WTC11 (cell line): ENCODE measurements at regions not wholly inside any gene's neighbourhood (a gene's known extent, or its start where the extent isn't known, plus 50 kb on each side); places are given as distances from the start of the nearest gene placed in this dataset.

Experiments used
- ATAC-seq: fragments of 200-7000 bp; cut with Tn5 transposase; 2 replicates; pipeline ENCODE4 v1.10.0; 2021; ENCODE audit warnings: mild to moderate bottlenecking, moderate library complexity
- CTCF ChIA-PET: fragments of 300-600 bp; sonication (Branson Sonifier 250); formaldehyde crosslinking; loops from one replicate; lab custom pipeline; 2021; ENCODE audit warnings: antibody characterized with exemption; lab: Charles Lee
- POLR2A ChIA-PET: fragments of 350-600 bp; sonication (Branson Sonifier 250); formaldehyde crosslinking; loops from one replicate; lab custom pipeline; 2021; ENCODE audit warnings: antibody characterized with exemption; lab: Charles Lee
- DNase-seq: peaks from one replicate; pipeline ENCODE4 v3.0.0; 2021; ENCODE audit warnings: low spot score
- H3K27ac Mint-ChIP-seq: 2 replicates; pipeline ENCODE4 v1.8.0; 2021; ENCODE audit warnings: mixed read lengths
- H3K27me3 Mint-ChIP-seq: 2 replicates; pipeline ENCODE4 v1.8.0; 2021; ENCODE audit warnings: low read depth, mild to moderate bottlenecking, moderate library complexity, mixed read lengths
- H3K36me3 Mint-ChIP-seq: 2 replicates; pipeline ENCODE4 v1.8.0; 2021; ENCODE audit warnings: mixed read lengths
- H3K4me1 Mint-ChIP-seq: 2 replicates; pipeline ENCODE4 v1.8.0; 2022; ENCODE audit warnings: mixed read lengths
- H3K4me3 Mint-ChIP-seq: 2 replicates; pipeline ENCODE4 v1.8.0; 2021; ENCODE audit warnings: mild to moderate bottlenecking, moderate library complexity, mixed read lengths
- H3K9me3 Mint-ChIP-seq: 2 replicates; pipeline ENCODE4 v1.8.0; 2021; ENCODE audit warnings: mixed read lengths
- ARID4B ChIP-seq: sonication (generic); formaldehyde crosslinking; IDR thresholded peaks from 2 replicates; pipeline ENCODE4 v1.8.0; 2023; ENCODE audit warnings: missing genetic modification reagents, mild to moderate bottlenecking, borderline replicate concordance
- CBFB ChIP-seq: sonication (generic); formaldehyde crosslinking; IDR thresholded peaks from 2 replicates; pipeline ENCODE4 v1.8.1; 2022; ENCODE audit warnings: mild to moderate bottlenecking, low read depth, missing genetic modification reagents
- CDX4 ChIP-seq: fragments of 250-450 bp; sonication (Bioruptor Pico); IDR thresholded peaks from 2 replicates; pipeline ENCODE4 v1.9.0; 2021; ENCODE audit warnings: moderate library complexity, mild to moderate bottlenecking, inconsistent platforms, borderline replicate concordance
- E2F4 ChIP-seq: sonication (generic); formaldehyde crosslinking; IDR thresholded peaks from 2 replicates; pipeline ENCODE4 v1.8.1; 2022; ENCODE audit warnings: low read depth, mild to moderate bottlenecking, moderate library complexity, missing genetic modification reagents, borderline replicate concordance
- E2F5 ChIP-seq: sonication (generic); formaldehyde crosslinking; IDR thresholded peaks from 2 replicates; pipeline ENCODE4 v1.8.1; 2022; ENCODE audit warnings: mild to moderate bottlenecking, moderate library complexity, missing genetic modification reagents
- FOXK1 ChIP-seq: sonication (generic); formaldehyde crosslinking; IDR thresholded peaks from 2 replicates; pipeline ENCODE4 v1.8.0; 2022; ENCODE audit warnings: mild to moderate bottlenecking, moderate library complexity, missing genetic modification reagents
- GABPB1 ChIP-seq: sonication (generic); formaldehyde crosslinking; IDR thresholded peaks from 2 replicates; pipeline ENCODE4 v1.8.1; 2023; ENCODE audit warnings: mild to moderate bottlenecking, missing genetic modification reagents
- GRHL2 ChIP-seq: fragments of 250-450 bp; sonication (Bioruptor Pico); IDR thresholded peaks from 2 replicates; pipeline ENCODE4 v1.8.0; 2022; ENCODE audit warnings: mild to moderate bottlenecking, moderate library complexity; ENCODE audit not compliant: insufficient replicate concordance, severe bottlenecking
- HMGA2 ChIP-seq: fragments of 250-450 bp; sonication (Bioruptor Pico); IDR thresholded peaks from 2 replicates; pipeline ENCODE4 v1.4.0; 2021; ENCODE audit warnings: mild to moderate bottlenecking, moderate library complexity
- NFYB ChIP-seq: sonication (generic); formaldehyde crosslinking; conservative IDR thresholded peaks from 2 replicates; pipeline ENCODE4 v1.8.0; 2022; ENCODE audit warnings: low read depth, missing genetic modification reagents
- PRRX2 ChIP-seq: fragments of 250-450 bp; sonication (Bioruptor Pico); IDR thresholded peaks from 2 replicates; pipeline ENCODE4 v1.8.0; 2021; ENCODE audit warnings: mild to moderate bottlenecking
- SMAD3 ChIP-seq: sonication (generic); formaldehyde crosslinking; IDR thresholded peaks from 2 replicates; pipeline ENCODE4 v1.8.0; 2022; ENCODE audit warnings: missing genetic modification reagents, mild to moderate bottlenecking, borderline replicate concordance
- SP1 ChIP-seq: sonication (generic); formaldehyde crosslinking; conservative IDR thresholded peaks from 2 replicates; pipeline ENCODE4 v1.8.1; 2022; ENCODE audit warnings: missing genetic modification reagents
- ZNF281 ChIP-seq: sonication (generic); formaldehyde crosslinking; IDR thresholded peaks from 2 replicates; pipeline ENCODE4 v1.8.0; 2023; ENCODE audit warnings: mild to moderate bottlenecking, missing genetic modification reagents
- ZNF317 ChIP-seq: sonication (generic); formaldehyde crosslinking; IDR thresholded peaks from 2 replicates; pipeline ENCODE4 v1.8.1; 2023; ENCODE audit warnings: low read depth, mild to moderate bottlenecking, moderate library complexity, missing genetic modification reagents, borderline replicate concordance
- ZNF396 ChIP-seq: fragments of 250-450 bp; sonication (Bioruptor Pico); IDR thresholded peaks from 2 replicates; pipeline ENCODE4 v1.8.0; 2021; ENCODE audit warnings: mild to moderate bottlenecking, moderate library complexity, borderline replicate concordance
- ZNF532 ChIP-seq: fragments of 250-450 bp; sonication (Bioruptor Pico); IDR thresholded peaks from 2 replicates; pipeline ENCODE4 v1.9.0; 2021; ENCODE audit warnings: mild to moderate bottlenecking, borderline replicate concordance

GRCh38 chr2:18477293-18477692 lies 83.2 kb downstream of the RDH14 start:
- Mint-ChIP-seq H3K36me3 (no peaks in the 10 kb centered on the region), H3K4me3 (no peak overlapping the region), H3K9me3 (no peaks in the 10 kb centered on the region), H3K27me3 (no peaks in the 10 kb centered on the region), H3K4me1 (peaks cover 17% of the 10 kb centered on the region), H3K27ac (no peak overlapping the region)
- ChIA-PET POLR2A (no interaction called here), CTCF (no interaction called here)
- DNase-seq: no peak
- no peak for ATAC-seq
- TF ChIP-seq ZNF317: no peak
- TF ChIP-seq E2F4 (CRISPR knock-in tag): no peak
- TF ChIP-seq CDX4 (CRISPR knock-in tag): no peak
- TF ChIP-seq GRHL2 (CRISPR knock-in tag): no peak
- no peak for TF ChIP-seq FOXK1 (CRISPR knock-in tag)
- no peak for TF ChIP-seq PRRX2 (CRISPR knock-in tag)

- no peak for ATAC-seq
- Mint-ChIP-seq H3K4me1 (peaks cover 17% of the 10 kb centered on the region), H3K27me3 (no peaks in the 10 kb centered on the region), H3K36me3 (no peaks in the 10 kb centered on the region), H3K4me3 (no peak overlapping the region), H3K9me3 (no peaks in the 10 kb centered on the region), H3K27ac (no peak overlapping the region)
- no peak for DNase-seq
- CTCF ChIA-PET: no interaction called here
- TF ChIP-seq ZNF281 (CRISPR knock-in tag): no peak
- no peak for TF ChIP-seq ZNF396
- TF ChIP-seq SMAD3: no peak
- TF ChIP-seq NFYB: no peak
- no peak for TF ChIP-seq E2F5 (CRISPR knock-in tag)
- TF ChIP-seq ZNF532: no peak
- TF ChIP-seq ARID4B (CRISPR knock-in tag): no peak
- TF ChIP-seq GRHL2 (CRISPR knock-in tag): no peak
- no peak for TF ChIP-seq HMGA2 (CRISPR knock-in tag)
- TF ChIP-seq CBFB (CRISPR knock-in tag): no peak
- TF ChIP-seq GABPB1 (CRISPR knock-in tag): no peak
- TF ChIP-seq SP1 (CRISPR knock-in tag): no peak
- POLR2A ChIA-PET: no interaction called here
Observed at GRCh38 chr2:18476484-18476883, 84.0 kb downstream of the RDH14 start.
